Fibroblast of lung (primary cell): ENCODE measurements at regions not wholly inside any gene's neighbourhood (a gene's known extent, or its start where the extent isn't known, plus 50 kb on each side); places are given as distances from the start of the nearest gene placed in this dataset.
A peak's percentile ranks its signal among the peaks of the same experiment; 100 is the strongest.

Experiments used
- DNase-seq, 2 donors: peaks; one replicate each; pipeline versions ENCODE4 v3.0.0 to v3.0.0-alpha.2; 2010; ENCODE audit warnings: low read depth in 2 of 2
- H2AFZ ChIP-seq: 2 replicates; pipeline ENCODE4 v1.5.1; 2012; ENCODE audit warnings: low read length, control low read depth, inconsistent platforms
- H3K27ac ChIP-seq: 2 replicates; pipeline ENCODE4 v1.5.1; 2011; ENCODE audit warnings: low read length, control low read depth; ENCODE audit not compliant: insufficient read depth
- H3K27me3 ChIP-seq: 2 replicates; pipeline ENCODE4 v1.5.1; 2011; ENCODE audit warnings: mild to moderate bottlenecking, low read length; ENCODE audit not compliant: control insufficient read depth, insufficient read depth
- H3K36me3 ChIP-seq: 2 replicates; pipeline ENCODE4 v1.5.1; 2011; ENCODE audit warnings: low read length; ENCODE audit not compliant: control insufficient read depth, insufficient read depth
- H3K4me1 ChIP-seq: 2 replicates; pipeline ENCODE4 v1.5.1; 2011; ENCODE audit warnings: low read length; ENCODE audit not compliant: control insufficient read depth, insufficient read depth; ENCODE audit errors: extremely low read depth
- H3K4me2 ChIP-seq: 2 replicates; pipeline ENCODE4 v1.5.1; 2011; ENCODE audit warnings: low read length, control low read depth; ENCODE audit not compliant: insufficient read depth; ENCODE audit errors: extremely low read depth
- H3K4me3 ChIP-seq, 4 experiments: fragments of 200-600 bp in 1 of 4; sonication (generic) in 1 of 4; replicated peaks in 1 of 4; 2 replicates each; pipeline ENCODE4 v1.5.1; 2011 to 2016; ENCODE audit warnings: low read length in 4 of 4, low read depth in 3 of 4, mild to moderate bottlenecking in 3 of 4, control low read depth in 2 of 4, inconsistent platforms in 1 of 4, mixed read lengths in 1 of 4; ENCODE audit not compliant: insufficient read depth in 1 of 4; ENCODE audit errors: control extremely low read depth in 1 of 4
- H3K79me2 ChIP-seq: 2 replicates; pipeline ENCODE4 v1.5.1; 2012; ENCODE audit warnings: mild to moderate bottlenecking, low read length, inconsistent platforms; ENCODE audit not compliant: control insufficient read depth, insufficient read depth
- H3K9ac ChIP-seq: 2 replicates; pipeline ENCODE4 v1.5.1; 2011; ENCODE audit warnings: mild to moderate bottlenecking, low read length, control low read depth; ENCODE audit not compliant: insufficient read depth
- H3K9me3 ChIP-seq: 2 replicates; pipeline ENCODE4 v1.5.1; 2012; ENCODE audit warnings: low read depth, low read length; ENCODE audit not compliant: control insufficient read depth, insufficient read depth
- H4K20me1 ChIP-seq: 2 replicates; pipeline ENCODE4 v1.5.1; 2011; ENCODE audit warnings: low read length; ENCODE audit not compliant: control insufficient read depth, insufficient read depth; ENCODE audit errors: extremely low read depth
- TF ChIP-seq, protein P1 (sequence below), 2 donors: IDR thresholded peaks in 1 of 2; conservative IDR thresholded peaks in 1 of 2; 1 replicate in 1 of 2; 2 replicates in 1 of 2; pipeline ENCODE4 v1.5.1; 2011 to 2012; ENCODE audit warnings: low read length in 2 of 2, control low read depth in 1 of 2, inconsistent platforms in 1 of 2, low read depth in 1 of 2, mild to moderate bottlenecking in 1 of 2

DNA sequence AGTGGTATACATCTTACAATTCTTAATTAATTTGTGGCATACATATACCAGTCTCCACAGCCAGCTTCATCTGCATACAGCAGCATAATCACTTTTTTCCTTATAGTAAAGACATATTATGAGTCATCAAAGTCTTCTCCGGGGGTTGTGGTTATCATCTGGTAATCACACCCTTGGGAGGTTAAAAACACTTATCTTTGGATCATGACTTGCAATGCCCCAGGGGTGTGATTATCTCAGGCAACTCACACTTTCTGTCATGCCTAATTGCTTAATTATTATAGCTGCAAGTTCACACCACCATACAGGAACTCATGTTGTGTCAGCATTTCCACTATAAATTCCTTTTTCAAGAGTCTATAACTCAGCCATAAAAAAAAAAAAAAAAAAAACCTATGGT is 218.4 kb downstream of the ANXA1 start:
- DNase-seq, result peak in 1 of 2 donors; percentile 21
- H3K4me2 ChIP-seq, result no peak overlapping the region
- TF ChIP-seq, protein P1, sequence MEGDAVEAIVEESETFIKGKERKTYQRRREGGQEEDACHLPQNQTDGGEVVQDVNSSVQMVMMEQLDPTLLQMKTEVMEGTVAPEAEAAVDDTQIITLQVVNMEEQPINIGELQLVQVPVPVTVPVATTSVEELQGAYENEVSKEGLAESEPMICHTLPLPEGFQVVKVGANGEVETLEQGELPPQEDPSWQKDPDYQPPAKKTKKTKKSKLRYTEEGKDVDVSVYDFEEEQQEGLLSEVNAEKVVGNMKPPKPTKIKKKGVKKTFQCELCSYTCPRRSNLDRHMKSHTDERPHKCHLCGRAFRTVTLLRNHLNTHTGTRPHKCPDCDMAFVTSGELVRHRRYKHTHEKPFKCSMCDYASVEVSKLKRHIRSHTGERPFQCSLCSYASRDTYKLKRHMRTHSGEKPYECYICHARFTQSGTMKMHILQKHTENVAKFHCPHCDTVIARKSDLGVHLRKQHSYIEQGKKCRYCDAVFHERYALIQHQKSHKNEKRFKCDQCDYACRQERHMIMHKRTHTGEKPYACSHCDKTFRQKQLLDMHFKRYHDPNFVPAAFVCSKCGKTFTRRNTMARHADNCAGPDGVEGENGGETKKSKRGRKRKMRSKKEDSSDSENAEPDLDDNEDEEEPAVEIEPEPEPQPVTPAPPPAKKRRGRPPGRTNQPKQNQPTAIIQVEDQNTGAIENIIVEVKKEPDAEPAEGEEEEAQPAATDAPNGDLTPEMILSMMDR (conservative IDR thresholded peaks at IDR 0.05 in 1 of 2, IDR thresholded peaks at IDR 0.05 in 1 of 2; ENCODE audit: low read depth in 1 of 2, low read length in 2 of 2), result no peak
- H3K4me1 ChIP-seq, result no peaks in the 10 kb centered on the region
- no peak overlapping the region for H3K9ac ChIP-seq
- H3K27ac ChIP-seq, result no peak overlapping the region
- no peaks in the 10 kb centered on the region for H3K36me3 ChIP-seq
- H3K79me2 ChIP-seq, result no peaks in the 10 kb centered on the region
- H2AFZ ChIP-seq, result no peak overlapping the region
- H3K27me3 ChIP-seq, result no peaks in the 10 kb centered on the region
- no peaks in the 10 kb centered on the region for H3K9me3 ChIP-seq
- no peaks in the 10 kb centered on the region for H4K20me1 ChIP-seq
- no peak overlapping the region for H3K4me3 ChIP-seq

DNA sequence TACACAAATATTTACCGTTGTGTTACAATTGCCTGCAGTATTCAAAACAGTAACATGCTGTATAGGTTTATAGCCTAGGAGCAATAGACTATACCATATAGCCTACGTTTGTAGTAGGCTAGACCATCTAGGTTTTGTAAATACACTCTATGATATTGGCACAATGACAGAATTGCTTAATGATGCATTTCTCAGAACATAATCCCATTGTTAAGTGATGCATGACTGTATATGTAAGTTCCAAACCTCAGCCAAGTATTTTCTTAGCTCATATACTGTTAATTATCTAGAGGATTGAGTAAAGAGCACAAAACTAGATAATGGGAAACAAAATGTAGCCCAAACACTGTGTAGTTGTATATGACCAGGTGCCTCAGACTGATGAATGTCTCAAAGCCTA is 220.1 kb downstream of the ANXA1 start:
- no peaks in the 10 kb centered on the region for H3K36me3 ChIP-seq
- H3K9ac ChIP-seq, result no peak overlapping the region
- DNase-seq, result peak in 1 of 2 donors; percentile 7
- no peak overlapping the region for H2AFZ ChIP-seq
- TF ChIP-seq, protein P1 (conservative IDR thresholded peaks at IDR 0.05 in 1 of 2, IDR thresholded peaks at IDR 0.05 in 1 of 2; ENCODE audit: low read depth in 1 of 2, low read length in 2 of 2), result no peak
- H3K27ac ChIP-seq, result no peak overlapping the region
- no peak overlapping the region for H3K4me3 ChIP-seq
- no peaks in the 10 kb centered on the region for H3K4me1 ChIP-seq
- H3K27me3 ChIP-seq, result no peaks in the 10 kb centered on the region
- no peaks in the 10 kb centered on the region for H3K79me2 ChIP-seq
- no peaks in the 10 kb centered on the region for H3K9me3 ChIP-seq
- H4K20me1 ChIP-seq, result no peaks in the 10 kb centered on the region
- no peak overlapping the region for H3K4me2 ChIP-seq

DNA sequence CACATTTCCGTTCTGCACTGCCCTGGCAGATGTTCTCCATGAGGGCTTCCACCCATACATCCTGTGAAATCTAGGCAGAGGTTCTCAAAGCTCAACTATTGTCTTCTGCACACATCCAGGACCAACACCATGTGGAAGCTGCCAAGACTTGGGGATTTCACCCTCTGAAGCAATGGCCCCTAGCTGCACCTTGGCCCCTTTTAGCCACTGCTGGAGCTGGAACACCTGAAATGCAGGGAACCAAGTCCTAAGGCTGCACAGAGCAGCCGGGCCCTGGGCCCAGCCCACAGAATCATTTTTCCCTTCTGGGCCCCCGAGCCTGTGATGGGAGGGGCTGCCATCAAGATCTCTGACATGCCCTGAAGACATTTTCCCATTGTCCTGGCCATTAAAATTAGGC is 228.7 kb downstream of the ANXA1 start:
- H3K4me1 ChIP-seq, result no peaks in the 10 kb centered on the region
- no peaks in the 10 kb centered on the region for H3K36me3 ChIP-seq
- no peaks in the 10 kb centered on the region for H3K9me3 ChIP-seq
- no peaks in the 10 kb centered on the region for H3K27me3 ChIP-seq
- H3K27ac ChIP-seq, result no peak overlapping the region
- H3K9ac ChIP-seq, result no peak overlapping the region
- no peak overlapping the region for H3K4me2 ChIP-seq
- DNase-seq, result no peak
- H3K4me3 ChIP-seq, result no peak overlapping the region
- no peaks in the 10 kb centered on the region for H4K20me1 ChIP-seq
- no peak overlapping the region for H2AFZ ChIP-seq
- TF ChIP-seq, protein P1 (conservative IDR thresholded peaks at IDR 0.05 in 1 of 2, IDR thresholded peaks at IDR 0.05 in 1 of 2; ENCODE audit: low read depth in 1 of 2, low read length in 2 of 2), result no peak
- H3K79me2 ChIP-seq, result no peaks in the 10 kb centered on the region
